Stomach (tissue), 8 donors: ENCODE measurements at regions not wholly inside any gene's neighbourhood (a gene's known extent, or its start where the extent isn't known, plus 50 kb on each side); places are given as distances from the start of the nearest gene placed in this dataset.

Experiments
- DNase-seq, 2 donors: peaks; one replicate each; pipeline versions ENCODE4 v3.0.0 to v3.0.0-alpha.2; 2013 to 2019
- H3K27ac ChIP-seq, 5 donors: fragments of 200-600 bp in 4 of 5; sonication (generic) in 4 of 5; one replicate each; pipeline ENCODE4 v1.5.1; 2013 to 2019; ENCODE audit warnings: mild to moderate bottlenecking in 1 of 5, moderate library complexity in 1 of 5
- H3K27me3 ChIP-seq, 3 donors: fragments of 200-600 bp; sonication (generic); one replicate each; pipeline ENCODE4 v1.5.1; 2017 to 2019; ENCODE audit warnings: mixed run types in 1 of 3
- H3K36me3 ChIP-seq, 4 donors: fragments of 200-600 bp; sonication (generic); 1 replicate in 3 of 4; 2 replicates in 1 of 4; pipeline ENCODE4 v1.5.1; 2016 to 2019
- H3K4me1 ChIP-seq, 4 donors: fragments of 200-600 bp; sonication (generic); one replicate each; pipeline ENCODE4 v1.5.1; 2016 to 2019
- H3K4me3 ChIP-seq, 4 donors: fragments of 200-600 bp; sonication (generic) in 3 of 4; one replicate each; pipeline ENCODE4 v1.5.1; 2016 to 2019; ENCODE audit warnings: mild to moderate bottlenecking in 1 of 4
- H3K9me3 ChIP-seq, 4 donors: fragments of 200-600 bp; sonication (generic); one replicate each; pipeline ENCODE4 v1.5.1; 2016 to 2019
- CTCF ChIP-seq, 7 experiments: fragments of 450-650 bp in 4 of 7; fragments of 200-600 bp in 3 of 7; sonication (generic) in 3 of 7; IDR thresholded peaks; one replicate each; pipeline ENCODE4 v1.5.1; 2016 to 2019; ENCODE audit warnings: antibody characterized with exemption in 7 of 7, control low read depth in 2 of 7, mild to moderate bottlenecking in 1 of 7
- EP300 ChIP-seq: sonication (generic); formaldehyde crosslinking; IDR thresholded peaks from one replicate; pipeline ENCODE4 v1.6.1; 2017; ENCODE audit warnings: antibody characterized with exemption
- POLR2A ChIP-seq, 4 donors: fragments of 450-650 bp; IDR thresholded peaks; one replicate each; pipeline ENCODE4 v1.6.1; 2016; ENCODE audit warnings: antibody characterized with exemption in 4 of 4, control low read depth in 2 of 4, mild to moderate bottlenecking in 1 of 4, moderate library complexity in 1 of 4
- POLR2AphosphoS5 ChIP-seq, 3 donors: sonication (generic); formaldehyde crosslinking; IDR thresholded peaks; one replicate each; pipeline ENCODE4 v1.6.1; 2016; ENCODE audit warnings: antibody characterized with exemption in 3 of 3
- WGBS, 5 donors: extraction: QIAGEN DNeasy Blood & Tissue Kit in 3 of 5; methylation state at CpG; one replicate each; pipeline versions ENCODE4 v1.1.5 to v1.1.7; 2013 to 2018; 5-methylcytosine and 5-hydroxymethylcytosine counted together
- intact Hi-C: fragments of 100-400 bp; cut with DNase I; formaldehyde crosslinking; loops from one replicate; pipeline ENCODE4 v1.15.1; 2023; ENCODE audit warnings: low total_unique reads
- donor health status: healthy with polysubstance abuse.
- donor health status: Bipolar disorder and iron deficiency.
- donor health status: healthy.

- DNase-seq, result no peak
- Histone ChIP-seq H3K9me3 (no peaks in the 10 kb centered on the region), H3K36me3 (no peaks in the 10 kb centered on the region), H3K27me3 (no peaks in the 10 kb centered on the region), H3K4me3 (no peak overlapping the region), H3K4me1 (peaks cover 0 to 8% (median 3%) of the 10 kb centered on the region in 4 donors), H3K27ac (no peak overlapping the region)
- TF ChIP-seq POLR2AphosphoS5 (IDR thresholded peaks at IDR 0.05) (no peak), POLR2A (IDR thresholded peaks at IDR 0.05) (no peak), EP300 (no peak), CTCF (IDR thresholded peaks at IDR 0.05) (no peak)
- intact Hi-C loops, result no loop called here
- 97 to 100% (median 98%) methylated on average over 1 of the region's 1 CpG for WGBS, 5 donors
These were observed 136.2 kb downstream of the BTC start for GRCh38 chr4:74658116-74658515.

- 46 to 52% (median 50%) methylated on average over 3 of the region's 3 CpGs for WGBS, 5 donors
- peaks cover 0 to 8% (median 3%) of the 10 kb centered on the region in 4 donors for H3K4me1 ChIP-seq
- H3K36me3 ChIP-seq, result no peaks in the 10 kb centered on the region
- H3K27ac ChIP-seq, result peak overlapping the region in 3 of 5 donors; percentile 13 to 53 (median 50)
- intact Hi-C loops, result no loop called here
- DNase-seq, result peak in 1 of 2 donors; percentile 88
- no peaks in the 10 kb centered on the region for H3K9me3 ChIP-seq
- no peak overlapping the region for H3K4me3 ChIP-seq
- H3K27me3 ChIP-seq, result no peaks in the 10 kb centered on the region
- TF ChIP-seq POLR2A (IDR thresholded peaks at IDR 0.05), result no peak
- TF ChIP-seq EP300, result no peak
- TF ChIP-seq CTCF (IDR thresholded peaks at IDR 0.05), result no peak
- TF ChIP-seq POLR2AphosphoS5 (IDR thresholded peaks at IDR 0.05), result peak in 1 of 3 donors; percentile 88
These were observed 134.5 kb downstream of the BTC start for GRCh38 chr4:74659576-74660411.

GRCh38 chr4:74660866-74661265 is 133.5 kb downstream of the BTC start:
- Histone ChIP-seq H3K27me3 (no peaks in the 10 kb centered on the region), H3K36me3 (no peaks in the 10 kb centered on the region), H3K27ac (no peak overlapping the region), H3K4me3 (no peak overlapping the region), H3K9me3 (no peaks in the 10 kb centered on the region), H3K4me1 (peaks cover 0 to 8% (median 3%) of the 10 kb centered on the region in 4 donors)
- WGBS, 5 donors, result 85 to 91% (median 88%) methylated on average over 2 of the region's 2 CpGs
- TF ChIP-seq EP300, result no peak
- TF ChIP-seq POLR2AphosphoS5 (IDR thresholded peaks at IDR 0.05), result no peak
- TF ChIP-seq CTCF (IDR thresholded peaks at IDR 0.05), result no peak
- TF ChIP-seq POLR2A (IDR thresholded peaks at IDR 0.05), result no peak
- DNase-seq, result no peak
- intact Hi-C loops, result no loop called here

- peak overlapping the region in 1 of 5 donors; percentile 22 for H3K27ac ChIP-seq
- TF ChIP-seq EP300 (no peak), CTCF (IDR thresholded peaks at IDR 0.05) (no peak), POLR2AphosphoS5 (IDR thresholded peaks at IDR 0.05) (no peak), POLR2A (IDR thresholded peaks at IDR 0.05) (no peak)
- no peak for DNase-seq
- H3K4me1 ChIP-seq, result peaks cover 0 to 8% (median 3%) of the 10 kb centered on the region in 4 donors
- intact Hi-C loops, result no loop called here
- no peaks in the 10 kb centered on the region for H3K36me3 ChIP-seq
- no peak overlapping the region for H3K4me3 ChIP-seq
- no peaks in the 10 kb centered on the region for H3K9me3 ChIP-seq
- 79 to 94% (median 82%) methylated on average over 2 of the region's 2 CpGs for WGBS, 5 donors
- H3K27me3 ChIP-seq, result no peaks in the 10 kb centered on the region
These were observed 132.7 kb downstream of the BTC start for GRCh38 chr4:74661427-74662201.
